HG03460 (cell line): ENCODE measurements at regions not wholly inside any gene's neighbourhood (a gene's known extent, or its start where the extent isn't known, plus 50 kb on each side); places are given as distances from the start of the nearest gene placed in this dataset.
"Not testable (repeated sequence)": the region's sequence is repeated elsewhere in the genome, so short reads cannot be mapped to it uniquely, and the experiment has no call there.

ENCODE experiments used
- ATAC-seq: cut with Tn5 transposase; IDR thresholded peaks from one replicate; pipeline ENCODE4 v1.9.1; 2021; ENCODE audit not compliant: unreplicated experiment

- no peak for ATAC-seq
These were observed 53.3 kb upstream of the CYLC2 start for GRCh38 chr9:102941868-102942267.

DNA sequence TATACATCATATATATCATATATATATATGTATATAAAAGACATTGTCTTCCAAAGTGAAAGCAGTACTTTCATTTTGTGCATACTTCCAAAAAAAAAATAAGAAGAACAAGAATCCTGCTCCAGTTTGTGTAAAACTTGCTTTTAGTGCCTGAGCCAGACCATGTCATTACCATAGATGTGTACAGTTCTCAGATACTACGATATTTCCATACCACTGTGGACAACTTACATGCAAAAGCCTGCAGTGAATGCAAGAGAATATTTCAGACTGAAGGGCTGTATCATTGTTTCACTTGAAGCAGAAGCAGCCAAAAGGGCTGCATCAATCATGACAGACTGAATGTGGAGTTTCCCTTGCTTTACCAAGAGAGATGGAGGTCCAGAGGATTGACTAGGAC lies 72.6 kb upstream of the CYLC2 start:
- no peak for ATAC-seq

- no peak for ATAC-seq
These were observed 83.9 kb upstream of the CYLC2 start for GRCh38 chr9:102911185-102911584.

DNA sequence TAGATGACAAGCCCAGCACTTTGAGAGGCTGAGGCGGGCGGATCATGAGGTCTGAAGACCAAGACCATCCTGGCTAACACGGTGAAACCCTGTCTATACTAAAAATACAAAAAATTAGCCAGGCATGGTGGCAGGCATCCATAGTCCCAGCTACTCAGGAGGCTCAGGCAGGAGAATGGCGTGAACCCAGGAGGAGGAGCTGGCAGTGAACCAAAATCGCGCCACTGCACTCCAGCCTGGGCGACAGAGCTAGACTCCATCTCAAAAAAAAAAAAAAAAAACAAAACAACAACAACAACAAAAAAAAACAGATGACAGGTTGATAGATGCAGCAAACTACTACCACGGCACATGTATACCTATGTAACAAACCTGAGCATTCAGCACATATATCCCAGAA lies 89.3 kb upstream of the CYLC2 start:
- not testable (repeated sequence) for ATAC-seq

DNA sequence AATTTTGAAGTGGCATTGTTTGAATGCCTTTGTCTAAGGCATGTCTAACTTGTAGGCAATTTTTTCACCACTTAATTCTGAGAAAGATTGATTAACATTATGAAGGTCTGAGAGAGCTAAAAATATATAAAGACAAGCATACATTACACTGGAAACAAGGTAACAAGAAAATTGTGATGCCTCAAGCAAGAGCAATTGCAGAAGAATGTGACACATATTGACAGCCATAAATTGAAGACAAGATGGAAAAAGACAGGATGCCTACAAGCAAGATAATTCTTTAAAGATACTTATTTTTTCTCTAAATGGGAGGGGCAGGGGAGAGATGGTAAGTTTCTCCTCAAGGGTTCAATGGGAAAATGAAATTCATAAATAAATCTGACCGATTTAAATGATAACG lies 103.1 kb upstream of the CYLC2 start:
- ATAC-seq: no peak

GRCh38 chr9:102888747-102889146 lies 106.4 kb upstream of the CYLC2 start:
- ATAC-seq: not testable (repeated sequence)

DNA sequence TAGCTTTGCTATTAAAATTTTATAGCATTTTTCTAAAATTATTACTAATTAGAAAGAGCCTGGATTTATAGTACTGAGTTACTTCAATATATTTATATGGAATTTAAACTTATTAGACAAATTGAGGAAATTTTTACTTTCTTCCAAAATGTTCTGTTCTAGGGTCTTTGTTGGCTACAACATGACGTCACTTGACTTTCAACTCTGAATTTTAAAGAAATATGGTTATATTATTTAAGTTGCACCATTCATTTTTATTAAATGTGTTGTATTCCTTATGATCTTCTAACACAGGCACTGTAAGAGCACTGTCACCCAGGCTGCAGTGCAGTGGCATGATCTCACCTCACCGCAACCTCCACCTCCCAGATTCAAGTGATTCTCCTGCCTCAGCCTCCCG lies 119.4 kb upstream of the CYLC2 start:
- no peak for ATAC-seq

DNA sequence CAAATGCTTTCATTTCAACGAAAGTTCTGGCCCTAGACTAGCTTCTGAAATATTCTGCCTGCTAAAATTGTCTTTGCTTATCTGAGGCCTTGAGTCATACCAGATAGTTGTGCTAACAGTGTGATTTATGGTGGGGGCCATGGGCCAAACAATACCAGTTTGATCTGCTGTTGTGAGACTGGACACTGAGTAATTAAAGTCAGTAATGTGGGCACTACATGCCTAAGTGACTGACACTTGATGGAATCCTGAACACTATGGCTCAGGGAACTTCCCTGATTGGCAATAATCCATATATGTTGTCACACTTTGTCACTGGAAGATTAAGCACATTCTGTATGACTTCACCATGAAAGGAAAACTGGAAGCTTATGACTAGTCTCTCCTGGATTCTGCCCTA lies 127.6 kb upstream of the CYLC2 start:
- no peak for ATAC-seq

- ATAC-seq: no peak
These were observed 132.7 kb upstream of the CYLC2 start for GRCh38 chr9:102862478-102862877.

- no peak for ATAC-seq
These were observed 139.5 kb upstream of the CYLC2 start for GRCh38 chr9:102855641-102856040.

- ATAC-seq: no peak
These were observed 149.2 kb upstream of the CYLC2 start for GRCh38 chr9:102845827-102846371.

GRCh38 chr9:102844716-102845115 lies 150.4 kb upstream of the CYLC2 start:
- ATAC-seq: no peak

- ATAC-seq: no peak
These were observed 152.7 kb upstream of the CYLC2 start for GRCh38 chr9:102842423-102842822.

DNA sequence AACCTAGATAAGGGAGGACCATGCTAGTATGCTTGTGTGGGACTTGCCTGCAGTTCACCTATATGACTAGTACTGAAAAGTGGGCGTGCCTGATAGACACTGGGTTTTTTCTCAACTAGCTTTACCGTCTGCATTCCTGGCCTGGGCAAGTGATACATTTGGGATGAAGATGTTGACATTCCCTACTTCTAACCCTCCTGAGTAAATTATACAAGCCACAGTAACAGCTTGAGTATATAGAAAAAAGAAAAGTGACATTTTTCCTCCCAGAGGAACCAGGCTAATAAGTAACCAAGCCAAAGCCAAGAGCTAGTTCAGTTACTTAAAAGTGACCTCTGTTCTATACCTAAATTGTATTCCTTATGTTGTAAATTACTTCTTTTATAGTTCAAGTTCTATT lies 153.8 kb upstream of the CYLC2 start:
- ATAC-seq: no peak

DNA sequence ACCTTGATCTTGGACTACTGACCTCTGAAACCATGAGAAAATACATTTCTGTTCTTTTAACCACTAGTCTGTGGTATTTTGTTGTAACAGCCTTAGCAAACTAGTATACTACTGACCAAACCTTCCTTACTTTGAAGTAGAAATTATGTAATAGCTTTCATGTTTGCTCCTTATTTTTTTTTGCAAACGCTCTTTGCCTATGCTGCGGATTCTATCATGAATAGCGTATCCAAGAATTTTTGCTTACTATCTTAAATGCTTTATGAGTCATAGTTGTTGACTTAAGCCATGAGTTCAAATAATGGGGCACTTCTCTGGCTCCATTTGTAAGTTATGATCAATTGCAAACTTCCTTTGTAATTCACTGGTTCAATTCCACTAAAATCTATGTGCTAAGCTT lies 154.8 kb upstream of the CYLC2 start:
- no peak for ATAC-seq

GRCh38 chr9:102832814-102833213 lies 162.3 kb upstream of the CYLC2 start:
- no peak for ATAC-seq

DNA sequence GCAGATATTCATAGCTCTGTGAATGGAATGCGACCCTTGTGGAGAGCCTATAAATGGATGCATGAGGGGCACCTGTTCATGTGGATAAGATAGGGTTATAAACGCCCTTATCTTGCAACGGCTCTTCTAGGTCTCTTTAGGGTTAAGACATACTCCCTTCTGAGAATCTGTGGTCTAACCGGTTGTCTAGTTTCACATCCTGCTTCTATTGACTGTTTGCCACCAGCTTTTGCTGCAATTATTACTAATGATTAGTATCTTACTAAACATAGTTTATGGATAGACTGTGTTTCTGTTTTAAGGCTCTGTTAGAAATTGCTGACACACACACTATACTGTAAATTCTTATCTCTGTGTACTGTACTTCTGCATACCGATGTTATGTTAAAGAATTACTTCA lies 198.9 kb upstream of the CYLC2 start:
- no peak for ATAC-seq

- no peak for ATAC-seq
These were observed 199.6 kb upstream of the CYLC2 start for GRCh38 chr9:102795532-102795931.

DNA sequence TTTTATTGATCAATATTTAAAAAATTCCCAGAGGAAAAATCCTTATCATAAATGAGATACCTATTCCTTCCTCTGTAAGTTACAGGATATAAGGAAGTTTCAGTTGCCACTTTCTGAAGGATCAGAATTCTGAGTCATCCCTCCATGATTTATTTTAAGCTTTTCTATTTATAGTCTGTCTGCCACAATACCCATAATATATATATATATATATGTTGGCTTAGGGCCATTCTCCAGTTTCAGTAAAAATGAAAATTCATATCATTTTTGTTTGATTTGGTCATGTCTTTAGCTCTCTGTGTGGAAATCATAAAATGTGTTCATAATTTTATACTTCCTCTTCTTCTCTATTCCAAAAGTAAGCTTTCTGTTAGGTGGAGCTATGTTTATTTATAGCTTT lies 215.8 kb upstream of the CYLC2 start:
- ATAC-seq: no peak

GRCh38 chr9:102778746-102779145 lies 216.4 kb upstream of the CYLC2 start:
- no peak for ATAC-seq

DNA sequence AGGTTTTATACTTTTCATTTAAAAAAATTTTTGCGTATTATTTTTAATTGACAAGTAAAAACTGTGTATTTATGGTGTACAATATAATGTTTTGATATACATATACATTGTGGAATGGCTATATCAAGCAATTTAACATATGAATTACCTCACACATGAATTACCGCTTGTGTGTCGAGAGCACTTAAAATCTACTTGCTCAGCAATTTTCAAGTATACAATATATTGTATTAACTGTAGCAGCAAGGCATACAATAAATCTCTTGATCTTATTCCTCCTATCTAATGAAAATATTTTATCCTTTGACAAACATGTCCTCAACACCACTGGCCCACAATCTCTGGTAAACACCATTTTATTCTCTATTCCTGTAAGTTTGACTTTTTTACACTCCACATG lies 224.4 kb upstream of the CYLC2 start:
- no peak for ATAC-seq

DNA sequence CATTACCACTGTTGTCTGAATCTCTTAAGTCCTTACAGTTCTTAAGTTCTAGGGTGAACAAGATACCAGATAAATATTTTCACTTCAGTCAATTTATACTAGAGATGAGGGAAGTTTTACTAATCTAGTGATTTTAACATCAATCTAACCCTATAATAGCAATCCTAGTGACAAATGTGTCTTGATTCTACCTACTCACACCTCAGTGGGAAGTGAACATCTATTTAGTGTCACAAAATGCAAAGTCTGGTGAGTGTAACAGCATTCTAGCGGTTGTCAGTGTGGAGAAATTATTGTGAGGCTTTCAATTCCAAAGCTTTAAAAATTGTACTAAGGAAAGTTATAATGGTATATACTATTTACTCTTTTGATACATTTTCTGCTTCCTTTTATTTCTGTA lies 225.8 kb upstream of the CYLC2 start:
- no peak for ATAC-seq

- no peak for ATAC-seq
These were observed 227.1 kb upstream of the CYLC2 start for GRCh38 chr9:102768002-102768401.

- ATAC-seq: no peak
These were observed 228.1 kb upstream of the CYLC2 start for GRCh38 chr9:102767076-102767475.
